RPMI7951 (cell line): ENCODE measurements at regions not wholly inside any gene's neighbourhood (a gene's known extent, or its start where the extent isn't known, plus 50 kb on each side); places are given as distances from the start of the nearest gene placed in this dataset.

Experiments
- DNase-seq: peaks from one replicate; pipeline ENCODE4 v3.0.0-alpha.2; 2012; ENCODE audit warnings: low read depth

GRCh38 chr1:229110986-229111385 lies 159.9 kb upstream of the RAB4A start:
- no peak for DNase-seq

- no peak for DNase-seq
Observed at GRCh38 chr1:229111703-229112319, 159.1 kb upstream of the RAB4A start.

- no peak for DNase-seq
Observed at GRCh38 chr1:229112832-229113548, 157.9 kb upstream of the RAB4A start.

GRCh38 chr1:229114315-229114714 lies 156.6 kb upstream of the RAB4A start:
- DNase-seq = no peak

- DNase-seq = no peak
Observed at GRCh38 chr1:229114850-229115365, 156.0 kb upstream of the RAB4A start.

- DNase-seq = no peak
Observed at GRCh38 chr1:229116114-229116513, 154.8 kb upstream of the RAB4A start.

GRCh38 chr1:229117664-229118300 lies 153.1 kb upstream of the RAB4A start:
- DNase-seq = no peak

- DNase-seq = no peak
Observed at GRCh38 chr1:229118477-229119061, 152.3 kb upstream of the RAB4A start.

- DNase-seq = no peak
Observed at GRCh38 chr1:229119161-229119560, 151.8 kb upstream of the RAB4A start.

GRCh38 chr1:229119876-229120275 lies 151.0 kb upstream of the RAB4A start:
- no peak for DNase-seq

- no peak for DNase-seq
Observed at GRCh38 chr1:229121845-229122436, 149.0 kb upstream of the RAB4A start.

GRCh38 chr1:229122606-229123005 lies 148.3 kb upstream of the RAB4A start:
- DNase-seq = no peak

GRCh38 chr1:229124116-229124515 lies 146.8 kb upstream of the RAB4A start:
- no peak for DNase-seq

GRCh38 chr1:229124520-229125124 lies 146.3 kb upstream of the RAB4A start:
- DNase-seq = no peak

- peak; percentile 8 for DNase-seq
Observed at GRCh38 chr1:229127301-229127700, 143.6 kb upstream of the RAB4A start.

GRCh38 chr1:229128066-229128608 lies 142.8 kb upstream of the RAB4A start:
- no peak for DNase-seq

- DNase-seq = no peak
Observed at GRCh38 chr1:229129301-229130027, 141.4 kb upstream of the RAB4A start.

GRCh38 chr1:229130028-229130668 lies 140.8 kb upstream of the RAB4A start:
- no peak for DNase-seq

GRCh38 chr1:229131243-229132105 lies 139.4 kb upstream of the RAB4A start:
- no peak for DNase-seq
